NCI-H2029 (cell line): ENCODE measurements at regions not wholly inside any gene's neighbourhood (a gene's known extent, or its start where the extent isn't known, plus 50 kb on each side); places are given as distances from the start of the nearest gene placed in this dataset.
A peak's percentile ranks its signal among the peaks of the same experiment; 100 is the strongest.
"Not testable (repeated sequence)": the region's sequence is repeated elsewhere in the genome, so short reads cannot be mapped to it uniquely, and the experiment has no call there.

ENCODE experiments used
- DNase-seq: peaks from one replicate; lab custom pipeline; 2025; lab: John Stamatoyannopoulos, UW

DNA sequence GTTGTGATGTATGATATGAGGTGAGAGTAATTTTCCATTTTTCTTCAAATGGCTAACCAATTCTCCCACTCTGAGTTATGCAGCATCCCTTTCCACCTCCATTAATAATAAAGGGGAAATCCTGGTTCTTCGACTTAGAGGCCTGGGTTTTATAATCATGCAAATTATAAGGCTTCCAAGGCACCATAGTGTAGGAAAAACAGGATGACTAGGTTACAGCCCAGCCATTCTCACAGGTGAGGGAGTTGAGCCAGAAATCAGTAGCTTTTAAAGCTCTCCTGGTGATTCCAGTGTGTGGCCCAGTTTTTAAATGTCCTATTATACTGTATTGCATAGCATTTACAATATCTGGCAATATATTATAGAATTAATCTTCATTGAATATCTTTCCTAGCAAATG lies 203.1 kb downstream of the ARHGEF9 start:
- no peak for DNase-seq

DNA sequence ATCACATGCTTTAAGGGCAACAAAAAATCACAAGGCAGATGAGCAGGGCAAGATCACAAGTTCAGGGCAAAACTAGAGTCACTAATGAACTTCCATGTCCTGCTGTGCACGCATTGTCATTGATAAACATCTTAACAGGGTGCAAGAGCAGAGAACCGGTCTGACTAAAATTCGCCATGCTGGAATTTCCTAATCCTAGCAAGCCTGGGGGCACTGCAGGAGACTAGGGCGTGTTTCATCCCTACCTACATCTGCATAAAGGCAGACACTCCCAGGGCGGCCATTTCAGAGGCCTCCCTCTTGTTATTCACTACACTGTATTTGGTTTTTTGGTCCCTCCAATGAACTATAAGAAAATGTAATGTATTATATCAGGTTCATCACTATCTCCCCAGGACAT lies 203.6 kb downstream of the ARHGEF9 start:
- no peak for DNase-seq

DNA sequence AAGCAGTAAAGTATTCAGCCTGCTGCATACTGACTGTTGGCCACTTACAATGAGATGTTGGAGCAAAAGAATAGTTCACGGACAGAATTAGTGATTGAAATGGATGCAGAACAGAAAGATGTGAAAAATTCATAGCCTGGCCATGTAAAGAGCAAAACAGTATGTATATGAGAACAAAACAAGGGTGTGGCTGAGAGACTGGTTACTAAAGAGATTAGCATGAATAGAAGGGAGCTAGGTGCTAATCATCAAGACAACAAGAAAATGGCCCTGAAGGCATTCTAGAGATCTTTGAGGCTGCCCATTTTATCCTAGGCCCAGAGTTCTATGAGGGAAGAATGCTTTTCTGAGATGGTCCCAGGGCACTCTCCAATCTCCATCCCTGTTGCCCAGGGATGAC lies 208.5 kb downstream of the ARHGEF9 start:
- DNase-seq = no peak

DNA sequence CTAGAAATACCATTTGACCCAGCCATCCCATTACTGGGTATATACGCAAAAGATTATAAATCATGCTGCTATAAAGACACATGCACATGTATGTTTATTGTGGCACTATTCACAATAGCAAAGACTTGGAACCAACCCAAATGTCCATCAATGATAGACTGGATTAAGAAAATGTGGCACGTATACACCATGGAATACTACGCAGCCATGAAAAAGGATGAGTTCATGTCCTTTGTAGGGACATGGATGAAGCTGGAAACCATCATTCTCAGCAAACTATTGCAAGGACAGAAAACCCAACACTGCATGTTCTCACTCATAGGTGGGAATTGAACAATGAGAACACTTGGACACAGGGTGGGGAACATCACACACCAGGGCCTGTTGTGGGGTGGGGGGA lies 209.3 kb downstream of the ARHGEF9 start:
- DNase-seq = not testable (repeated sequence)

DNA sequence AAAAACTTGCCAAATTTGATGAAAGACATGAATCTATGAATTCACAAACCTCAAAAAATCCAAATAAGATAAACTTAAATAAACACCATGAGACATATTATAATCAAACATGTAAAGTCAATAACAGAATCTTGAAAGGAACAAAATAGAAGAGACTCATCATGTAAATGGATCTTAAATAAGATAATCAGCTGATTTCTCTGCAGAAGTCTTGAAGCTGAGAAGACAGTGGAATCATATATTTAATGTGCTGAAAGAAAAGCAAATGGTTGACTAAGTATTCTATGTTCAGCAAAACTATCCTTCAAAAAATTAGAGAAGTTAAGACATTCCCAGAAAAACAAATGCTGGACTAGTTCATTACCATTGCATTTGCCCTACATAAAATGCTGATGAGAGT lies 215.7 kb upstream of the SPIN4 start:
- DNase-seq = no peak

DNA sequence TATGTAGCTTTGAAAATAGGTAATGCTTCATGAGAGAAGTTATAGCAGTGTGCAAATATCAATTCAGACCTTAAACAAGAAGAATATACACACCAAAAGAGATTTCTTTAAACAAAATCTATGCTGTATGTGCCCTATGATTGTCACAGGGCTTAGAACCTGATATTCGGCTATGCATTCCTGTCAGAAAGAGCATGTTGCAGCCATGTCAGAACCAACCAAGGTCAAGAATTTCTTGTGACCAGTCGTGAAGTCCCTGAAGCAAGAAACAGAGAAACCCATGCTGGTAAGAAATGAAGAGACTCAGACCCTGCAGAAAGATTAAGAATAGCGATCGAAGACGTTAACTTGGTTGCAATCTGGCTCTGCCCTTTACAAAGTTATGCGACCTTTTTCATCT lies 210.3 kb upstream of the SPIN4 start:
- DNase-seq = no peak

DNA sequence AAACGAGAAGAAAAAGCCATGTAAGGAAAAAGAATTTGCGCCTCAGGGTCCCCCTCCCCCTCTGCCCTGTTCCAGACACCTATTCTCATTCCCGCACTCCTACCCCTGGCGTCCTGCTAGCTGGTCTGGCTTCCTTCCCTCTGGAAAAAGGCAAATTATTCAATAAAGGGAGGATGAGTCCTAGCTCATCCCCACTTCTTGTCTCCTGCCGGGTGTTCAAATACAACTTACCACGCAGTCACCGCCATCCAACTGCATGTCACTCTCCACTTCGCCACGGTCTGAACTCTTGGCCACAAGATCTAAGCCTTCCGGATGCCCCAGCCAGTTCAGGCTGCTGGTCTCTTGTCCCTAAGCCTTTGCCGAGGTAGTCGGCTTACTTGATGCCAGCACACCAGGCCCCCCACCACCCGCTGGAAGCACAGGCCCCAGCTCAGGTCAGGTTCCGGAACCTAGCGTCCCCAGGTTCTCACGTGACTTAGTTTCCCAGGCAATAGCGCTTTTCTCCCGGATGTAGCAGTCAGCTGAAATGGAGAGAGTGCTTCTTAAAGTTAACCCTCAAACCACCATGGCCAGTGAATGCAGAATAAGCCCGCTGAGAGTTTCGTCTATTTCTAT lies 209.6 kb upstream of the SPIN4 start:
- DNase-seq = peak; percentile 65

DNA sequence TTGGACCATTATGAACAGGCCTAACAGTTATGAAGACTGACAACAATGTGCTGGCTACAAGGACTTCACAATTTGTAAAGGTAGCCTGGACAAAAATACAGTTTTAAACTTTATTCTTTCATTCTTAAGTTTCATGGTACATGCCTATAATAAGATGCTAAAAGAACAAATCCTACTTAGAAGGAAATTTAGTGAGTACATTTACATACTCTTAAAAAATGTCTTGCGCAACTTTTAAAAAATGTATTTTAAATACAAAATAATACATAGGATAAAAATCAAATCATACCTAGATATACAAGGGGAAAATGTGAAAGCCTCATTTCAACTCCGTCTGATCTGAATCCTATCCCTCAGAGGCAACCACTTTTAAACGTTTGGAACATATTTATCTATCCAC lies 200.7 kb upstream of the SPIN4 start:
- no peak for DNase-seq

DNA sequence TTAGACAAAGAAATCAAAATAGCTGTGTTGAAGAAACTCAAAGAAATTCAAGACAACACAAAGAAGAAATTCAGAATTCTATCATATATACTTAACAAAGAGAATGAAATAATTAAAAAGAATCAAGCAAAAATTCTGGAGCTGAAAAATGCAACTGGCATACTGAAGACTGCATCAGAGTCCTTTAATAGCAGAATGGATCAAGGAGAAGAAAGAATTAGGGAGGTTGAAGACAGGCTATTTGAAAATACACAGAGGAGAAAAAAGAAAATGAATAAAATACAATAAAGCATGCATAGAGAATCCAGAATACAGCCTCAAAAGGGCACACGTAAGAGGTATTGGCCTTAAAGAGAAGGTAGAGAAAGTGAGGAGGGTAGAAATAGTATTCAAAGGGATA lies 179.5 kb upstream of the SPIN4 start:
- DNase-seq = no peak

DNA sequence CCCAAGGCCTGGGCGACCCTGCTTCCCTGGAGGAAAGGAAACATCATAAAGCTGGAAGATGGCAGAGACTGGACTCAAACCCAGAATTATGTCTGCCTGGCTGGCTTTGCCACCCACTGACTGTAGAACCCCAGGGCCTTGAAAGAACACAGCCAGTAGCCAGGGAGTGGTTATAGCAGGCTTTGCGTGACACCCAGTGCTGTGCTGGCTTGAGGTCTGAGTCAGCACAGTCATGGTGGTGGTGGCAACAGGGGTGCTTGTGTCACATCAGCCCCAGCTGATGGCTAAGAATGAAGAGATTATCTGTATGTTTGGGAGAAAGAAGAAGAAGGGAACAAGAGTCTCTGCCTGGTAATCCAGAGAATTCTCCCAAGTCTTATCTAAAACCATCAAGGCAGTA lies 178.8 kb upstream of the SPIN4 start:
- no peak for DNase-seq

DNA sequence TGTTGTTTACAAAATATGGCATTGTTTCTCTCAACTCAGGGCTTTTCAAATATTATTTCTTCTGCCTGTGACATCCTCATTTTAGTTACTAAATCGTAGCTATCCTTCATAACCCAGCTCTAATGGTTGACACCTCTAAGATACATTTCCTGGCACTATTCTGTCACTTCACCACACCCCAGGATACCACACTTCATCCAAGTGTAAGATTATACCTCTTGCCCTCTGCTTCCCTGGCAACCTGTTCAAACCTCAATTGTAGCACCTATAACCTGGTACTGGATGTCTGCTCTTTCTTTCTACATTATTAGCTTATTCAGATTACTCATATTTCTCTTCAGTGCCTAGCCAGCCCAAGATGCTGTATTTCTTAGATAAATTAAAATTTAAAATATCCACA lies 175.7 kb upstream of the SPIN4 start:
- DNase-seq = no peak

DNA sequence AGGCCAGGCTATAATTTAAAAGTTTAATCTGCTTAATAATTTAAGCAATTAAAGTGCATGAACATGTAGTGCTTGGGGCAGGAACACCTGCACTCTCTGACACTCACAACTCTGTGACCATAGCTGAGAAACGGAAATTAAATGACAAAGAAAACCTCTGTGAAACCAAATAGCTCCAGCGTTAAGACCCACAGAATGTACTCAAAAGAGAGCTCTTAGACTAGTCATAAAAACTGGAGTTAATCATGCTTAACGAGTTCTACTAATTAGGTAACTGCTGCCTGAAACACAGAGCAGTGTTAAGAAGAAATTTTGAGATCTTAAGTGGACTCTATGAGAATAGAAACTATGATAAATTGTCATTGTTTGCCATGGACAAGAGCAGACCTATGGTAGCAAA lies 174.4 kb upstream of the SPIN4 start:
- DNase-seq = no peak

DNA sequence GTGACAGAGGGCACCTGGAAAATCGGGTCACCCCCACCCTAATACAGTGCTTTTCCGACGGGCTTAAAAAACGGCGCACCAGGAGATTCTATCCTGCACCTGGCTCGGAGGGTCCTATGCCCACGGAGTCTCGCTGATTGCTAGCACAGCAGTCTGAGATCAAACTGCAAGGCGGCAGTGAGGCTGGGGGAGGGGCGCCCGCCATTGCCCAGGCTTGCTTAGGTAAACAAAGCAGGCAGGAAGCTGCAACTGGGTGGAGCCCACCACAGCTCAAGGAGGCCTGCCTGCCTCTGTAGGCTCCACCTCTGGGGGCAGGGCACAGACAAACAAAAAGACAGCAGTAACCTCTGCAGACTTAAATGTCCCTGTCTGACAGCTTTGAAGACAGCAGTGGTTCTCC lies 168.2 kb upstream of the SPIN4 start:
- DNase-seq = not testable (repeated sequence)

DNA sequence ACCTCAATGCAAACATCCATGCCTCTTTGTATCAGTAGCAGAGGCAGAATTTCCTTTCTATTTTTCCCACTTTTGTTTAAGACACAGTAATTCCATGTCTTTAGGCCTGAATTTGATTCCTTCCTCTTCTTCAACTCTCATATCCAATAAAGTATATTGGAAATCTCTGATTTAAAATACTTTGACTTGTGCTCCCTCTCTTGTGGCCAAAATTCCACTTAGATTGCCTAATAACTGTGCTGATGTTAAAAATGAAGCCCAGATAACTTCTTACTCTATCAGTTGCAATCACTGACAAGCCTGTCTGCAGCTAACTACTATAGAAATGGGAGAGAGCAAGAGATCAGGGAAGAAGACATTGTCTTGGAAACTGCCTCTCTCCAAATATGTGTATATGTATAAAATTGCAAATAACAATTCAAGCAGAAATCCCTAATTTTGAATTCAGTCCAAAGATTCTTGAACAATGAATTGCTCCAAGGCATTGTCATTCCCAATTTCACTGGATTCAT lies 163.5 kb upstream of the SPIN4 start:
- no peak for DNase-seq

DNA sequence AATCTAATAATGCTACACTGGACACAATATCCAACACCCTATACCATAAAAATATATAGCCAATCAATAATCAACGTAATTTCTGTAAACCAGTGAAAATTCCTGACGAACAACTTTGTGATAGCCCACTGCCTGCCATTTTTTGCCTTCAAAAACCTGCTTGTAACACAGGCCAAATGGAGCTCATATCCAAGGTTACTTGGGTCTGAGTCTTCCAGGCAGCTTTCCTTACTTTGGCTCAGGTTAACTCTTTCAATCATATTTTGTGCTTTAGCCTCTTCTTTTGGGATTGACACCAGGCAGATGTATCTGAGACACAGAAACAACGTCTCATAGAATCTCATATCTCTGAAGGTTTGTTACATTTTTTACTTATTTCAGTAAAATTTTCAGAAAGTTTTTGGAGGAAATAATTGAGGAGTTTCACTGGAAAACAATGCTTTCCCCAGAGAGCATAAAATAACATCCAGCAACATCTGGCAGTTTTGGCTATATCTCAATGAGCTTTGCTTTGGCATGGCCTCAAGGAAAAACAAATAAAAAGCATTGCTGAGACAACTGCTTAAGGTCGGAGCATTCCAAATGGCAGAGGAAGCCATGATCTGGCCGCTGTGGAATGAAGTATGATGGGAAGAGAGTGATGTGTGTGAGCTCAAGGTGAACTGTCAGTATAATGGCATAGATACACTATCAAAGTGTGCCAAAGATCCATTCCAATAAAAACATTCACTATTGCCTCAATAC lies 162.9 kb upstream of the SPIN4 start:
- peak; percentile 42 for DNase-seq

DNA sequence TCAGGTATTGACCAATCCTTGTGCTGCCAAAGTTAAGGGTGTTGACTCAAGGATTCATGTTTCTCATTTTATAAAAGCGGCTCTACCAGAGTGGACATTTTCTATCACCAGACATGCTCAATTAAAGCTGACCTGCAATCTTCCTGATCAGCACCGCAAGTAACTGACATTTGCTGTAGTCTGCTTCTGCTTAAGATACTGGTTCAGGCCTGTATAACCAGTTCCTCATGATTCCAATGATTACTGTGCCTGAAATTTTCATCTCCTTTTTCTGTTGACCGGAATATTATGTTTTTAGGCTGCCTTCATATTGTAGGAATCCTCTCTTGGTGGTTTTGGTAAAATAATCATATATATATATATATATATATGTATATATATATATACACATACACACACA lies 160.2 kb upstream of the SPIN4 start:
- no peak for DNase-seq

DNA sequence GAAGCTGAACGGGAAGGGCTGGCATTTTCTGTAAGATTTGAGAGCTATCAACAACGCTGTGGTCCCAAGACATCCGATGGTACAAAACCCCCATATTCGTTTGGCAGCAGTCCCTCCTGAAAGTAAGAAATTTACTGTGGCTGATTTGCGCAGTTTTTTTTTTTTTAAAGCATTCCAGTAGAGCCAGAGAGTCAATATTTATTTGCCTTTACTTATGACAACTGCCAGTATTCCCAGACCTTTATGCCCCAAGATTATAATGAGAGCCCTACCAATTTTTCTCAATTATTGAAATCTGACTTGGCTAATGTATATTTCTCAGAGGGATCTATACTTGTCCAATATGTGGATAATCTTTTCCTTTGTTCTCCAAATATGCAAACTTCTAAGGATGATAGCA lies 157.5 kb upstream of the SPIN4 start:
- no peak for DNase-seq

DNA sequence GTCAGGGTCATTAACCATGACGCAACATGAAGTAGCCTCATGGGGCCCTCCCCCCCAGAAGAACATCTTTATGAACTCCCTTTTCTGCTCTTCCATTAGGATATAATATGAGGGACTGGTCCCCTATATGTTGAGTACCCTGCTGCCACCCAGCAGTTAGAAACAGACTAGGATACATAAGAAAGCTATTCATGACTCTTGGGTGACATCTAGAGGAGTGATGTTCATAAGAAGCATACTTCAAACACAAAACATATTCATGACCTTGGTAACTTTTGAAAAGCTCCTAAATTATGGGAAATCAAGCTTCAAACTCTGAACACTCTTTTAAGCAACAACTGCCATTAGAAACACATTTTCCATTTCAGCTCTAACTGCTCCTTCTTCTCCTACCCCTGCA lies 155.2 kb upstream of the SPIN4 start:
- peak; percentile 0 for DNase-seq

DNA sequence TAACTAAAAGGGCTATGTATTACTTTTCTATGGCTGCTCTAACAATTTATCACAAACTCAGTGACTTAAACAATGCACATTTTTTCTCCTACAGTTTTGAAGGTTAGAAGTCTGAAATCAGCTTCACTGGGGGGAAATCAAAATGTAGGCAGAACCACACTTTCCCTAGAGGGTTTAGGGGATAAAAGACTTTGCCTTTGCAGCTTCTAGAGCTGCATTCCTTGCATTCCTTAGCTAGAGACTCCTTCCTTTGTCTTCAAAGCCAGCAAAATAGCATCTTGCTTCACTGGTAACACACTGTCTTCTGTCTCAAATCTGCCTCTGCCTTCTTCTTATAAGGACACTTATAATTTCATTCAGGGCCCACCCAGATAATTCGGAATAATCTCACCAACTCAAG lies 152.4 kb upstream of the SPIN4 start:
- DNase-seq = no peak

DNA sequence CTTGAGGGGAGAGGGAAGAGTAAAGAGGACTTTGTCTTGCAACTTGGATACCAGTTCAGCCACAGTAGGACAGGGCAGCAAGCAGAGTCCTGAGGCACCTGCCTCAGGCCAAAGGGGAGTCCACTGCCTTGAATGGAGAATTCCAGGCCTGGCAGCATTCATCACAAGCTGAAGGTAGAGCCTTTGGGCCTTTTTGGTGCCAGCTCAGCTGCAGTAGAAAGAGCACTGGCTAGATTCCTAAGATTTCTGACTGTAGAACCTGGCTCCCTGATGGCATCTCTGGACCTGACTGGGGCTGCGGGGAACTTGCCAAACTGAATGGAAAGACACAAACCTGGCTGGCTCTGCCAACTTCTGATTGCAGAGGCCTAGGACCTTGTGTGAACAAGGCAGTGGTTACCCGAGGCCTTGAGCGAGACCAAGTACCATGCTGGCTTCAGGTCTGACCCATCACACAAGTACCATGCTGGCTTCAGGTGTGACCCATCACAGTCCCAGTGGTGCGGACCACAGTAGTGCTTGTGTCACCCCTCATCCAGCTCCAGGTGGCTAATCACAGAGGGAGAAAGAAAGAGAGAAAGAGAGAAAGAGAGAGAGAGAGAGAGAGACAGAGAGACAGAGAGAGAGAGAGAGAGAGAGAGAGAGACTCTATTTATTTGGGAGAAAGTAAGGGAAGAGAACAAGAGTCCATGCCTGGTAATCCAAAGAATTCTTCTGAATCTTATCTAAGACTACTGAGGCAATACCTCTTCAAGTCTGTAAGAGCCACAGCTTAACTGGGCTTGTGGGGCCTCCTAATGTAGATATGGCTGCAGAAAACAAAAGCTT lies 137.6 kb upstream of the SPIN4 start:
- DNase-seq = no peak

DNA sequence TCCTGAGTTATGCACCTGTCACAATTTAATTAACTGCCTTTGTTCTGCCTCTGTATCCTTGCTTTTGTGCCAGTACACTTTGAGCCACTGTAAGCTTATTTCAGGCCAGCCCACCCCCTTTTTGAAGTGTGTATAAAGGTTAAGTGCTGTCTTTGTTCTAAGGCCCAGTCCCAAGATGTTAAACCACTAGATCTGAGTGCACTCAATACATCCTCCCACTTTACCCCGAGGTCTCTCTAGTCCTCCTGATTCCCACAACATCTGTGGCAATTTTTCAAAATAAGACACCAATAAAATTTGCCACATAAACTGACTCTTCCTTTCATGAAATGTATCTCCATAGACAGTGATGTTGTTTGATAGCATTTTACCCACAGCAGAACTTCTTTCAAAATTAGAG lies 124.1 kb upstream of the SPIN4 start:
- no peak for DNase-seq

DNA sequence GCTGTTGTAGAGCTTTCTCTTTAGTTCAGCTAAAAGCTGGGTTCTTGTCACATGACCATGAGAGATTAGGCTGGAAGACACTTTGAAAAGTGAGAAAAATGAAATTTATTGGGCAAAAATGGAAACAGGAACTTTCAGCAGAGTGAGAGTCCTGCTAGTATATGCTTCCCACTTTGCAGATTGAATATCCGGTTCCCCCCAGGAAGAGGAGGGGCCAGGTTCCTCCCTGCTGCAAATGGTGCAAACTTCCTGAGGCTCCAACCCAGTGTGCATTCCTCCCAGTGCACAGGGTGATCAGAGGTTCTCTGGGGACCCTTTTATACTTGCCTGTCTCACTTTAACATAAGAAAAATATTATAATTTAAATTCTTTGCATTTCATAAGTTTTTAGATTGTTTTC lies 119.9 kb upstream of the SPIN4 start:
- DNase-seq = no peak

DNA sequence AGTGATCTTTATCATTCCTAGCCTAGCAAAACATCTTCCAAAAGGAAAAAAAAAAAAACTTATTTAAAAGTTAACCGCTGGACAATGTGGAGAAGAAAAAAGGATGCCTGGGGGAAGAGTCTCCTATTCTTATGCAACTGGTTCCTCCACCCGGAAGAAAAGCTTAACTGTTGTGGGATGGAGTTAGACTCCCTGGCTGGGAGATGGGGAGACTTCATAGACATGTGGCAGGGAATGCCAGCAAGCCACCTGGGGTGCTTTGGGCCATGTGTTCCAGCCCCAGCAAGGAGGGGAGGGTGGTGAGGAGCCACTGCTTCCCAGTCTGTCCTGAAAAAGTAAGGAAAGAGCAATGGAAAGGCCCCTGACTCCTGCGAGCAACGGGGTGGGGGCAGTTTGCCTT lies 119.4 kb upstream of the SPIN4 start:
- DNase-seq = no peak
